Keratinocyte (primary cell): ENCODE measurements at regions not wholly inside any gene's neighbourhood (a gene's known extent, or its start where the extent isn't known, plus 50 kb on each side); places are given as distances from the start of the nearest gene placed in this dataset.

Experiments used
- EZH2 ChIP-seq: IDR thresholded peaks from one replicate; pipeline ENCODE4 v1.6.1; 2012; ENCODE audit warnings: inconsistent platforms, mild to moderate bottlenecking, low read length, moderate library complexity
- TF ChIP-seq, protein P1 (sequence below), 3 experiments: IDR thresholded peaks in 1 of 3; conservative IDR thresholded peaks in 1 of 3; optimal IDR thresholded peaks in 1 of 3; 2 replicates in 2 of 3; 3 replicates in 1 of 3; pipeline versions ENCODE3 to v1.5.1; 2011; ENCODE audit warnings: low read length in 3 of 3, mild to moderate bottlenecking in 3 of 3, moderate library complexity in 2 of 3, control low read depth in 1 of 3, inconsistent platforms in 1 of 3; ENCODE audit not compliant: insufficient read depth in 2 of 3; ENCODE audit errors: extremely low read depth in 1 of 3

DNA sequence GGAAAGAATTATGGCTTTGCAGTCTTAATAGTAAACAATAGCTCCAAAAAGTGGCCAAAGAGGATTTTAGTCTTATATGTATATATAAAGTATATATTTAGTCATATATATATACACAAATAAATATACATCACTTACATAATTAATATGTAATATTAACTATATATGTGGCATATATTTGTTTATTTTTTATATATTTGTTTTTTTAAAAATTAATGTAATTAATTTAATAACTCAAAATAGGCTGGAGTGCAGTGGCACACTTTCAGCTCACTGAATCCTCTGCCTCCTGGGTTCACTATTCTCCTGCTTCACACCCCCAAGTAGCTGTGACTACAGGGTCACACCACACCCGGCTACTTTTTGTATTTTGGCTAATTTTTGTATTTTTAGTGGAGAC is 532.6 kb downstream of the KCNT2 start:
- no peak for TF ChIP-seq EZH2
- TF ChIP-seq, protein P1, sequence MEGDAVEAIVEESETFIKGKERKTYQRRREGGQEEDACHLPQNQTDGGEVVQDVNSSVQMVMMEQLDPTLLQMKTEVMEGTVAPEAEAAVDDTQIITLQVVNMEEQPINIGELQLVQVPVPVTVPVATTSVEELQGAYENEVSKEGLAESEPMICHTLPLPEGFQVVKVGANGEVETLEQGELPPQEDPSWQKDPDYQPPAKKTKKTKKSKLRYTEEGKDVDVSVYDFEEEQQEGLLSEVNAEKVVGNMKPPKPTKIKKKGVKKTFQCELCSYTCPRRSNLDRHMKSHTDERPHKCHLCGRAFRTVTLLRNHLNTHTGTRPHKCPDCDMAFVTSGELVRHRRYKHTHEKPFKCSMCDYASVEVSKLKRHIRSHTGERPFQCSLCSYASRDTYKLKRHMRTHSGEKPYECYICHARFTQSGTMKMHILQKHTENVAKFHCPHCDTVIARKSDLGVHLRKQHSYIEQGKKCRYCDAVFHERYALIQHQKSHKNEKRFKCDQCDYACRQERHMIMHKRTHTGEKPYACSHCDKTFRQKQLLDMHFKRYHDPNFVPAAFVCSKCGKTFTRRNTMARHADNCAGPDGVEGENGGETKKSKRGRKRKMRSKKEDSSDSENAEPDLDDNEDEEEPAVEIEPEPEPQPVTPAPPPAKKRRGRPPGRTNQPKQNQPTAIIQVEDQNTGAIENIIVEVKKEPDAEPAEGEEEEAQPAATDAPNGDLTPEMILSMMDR (optimal IDR thresholded peaks at IDR 0.05 in 1 of 3, IDR thresholded peaks at IDR 0.05 in 1 of 3, conservative IDR thresholded peaks at IDR 0.05 in 1 of 3; ENCODE audit: extremely low read depth in 1 of 3, insufficient read depth in 2 of 3, low read length in 3 of 3): no peak
